Hippocampal formation (tissue), 2 donors: ENCODE measurements at regions not wholly inside any gene's neighbourhood (a gene's known extent, or its start where the extent isn't known, plus 50 kb on each side); places are given as distances from the start of the nearest gene placed in this dataset.

Source experiments
- DNase-seq, 2 donors: peaks; one replicate each; lab custom pipeline; 2025; lab: John Stamatoyannopoulos, UW

- no peak for DNase-seq
These were observed 399.3 kb upstream of the CDH9 start for GRCh38 chr5:27437594-27438200.

- DNase-seq, result no peak
These were observed 395.9 kb upstream of the CDH9 start for GRCh38 chr5:27434335-27434734.

- DNase-seq, result no peak
These were observed 375.7 kb upstream of the CDH9 start for GRCh38 chr5:27414099-27414498.

- no peak for DNase-seq
These were observed 374.0 kb upstream of the CDH9 start for GRCh38 chr5:27412384-27412783.

GRCh38 chr5:27406020-27406419 lies 367.6 kb upstream of the CDH9 start:
- no peak for DNase-seq

GRCh38 chr5:27403243-27403882 lies 365.0 kb upstream of the CDH9 start:
- no peak for DNase-seq

DNA sequence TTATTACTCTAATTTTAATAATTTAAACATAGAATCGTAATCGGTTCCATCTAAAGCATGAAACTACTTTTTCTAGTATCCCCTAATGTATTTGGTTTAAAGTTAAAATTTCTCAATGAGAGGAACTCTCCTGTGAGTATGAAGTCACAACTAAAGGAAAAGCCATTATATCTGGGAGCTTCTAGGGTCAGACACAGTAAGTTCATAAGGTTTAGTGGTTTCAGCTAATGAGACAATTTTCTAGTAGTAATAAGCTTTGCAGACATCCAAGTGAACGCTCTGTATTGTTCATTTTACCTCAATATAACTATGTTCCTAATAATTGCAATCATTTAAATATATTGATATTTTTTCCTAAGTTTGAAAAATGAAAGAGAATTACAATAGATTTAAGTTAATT lies 364.4 kb upstream of the CDH9 start:
- no peak for DNase-seq

DNA sequence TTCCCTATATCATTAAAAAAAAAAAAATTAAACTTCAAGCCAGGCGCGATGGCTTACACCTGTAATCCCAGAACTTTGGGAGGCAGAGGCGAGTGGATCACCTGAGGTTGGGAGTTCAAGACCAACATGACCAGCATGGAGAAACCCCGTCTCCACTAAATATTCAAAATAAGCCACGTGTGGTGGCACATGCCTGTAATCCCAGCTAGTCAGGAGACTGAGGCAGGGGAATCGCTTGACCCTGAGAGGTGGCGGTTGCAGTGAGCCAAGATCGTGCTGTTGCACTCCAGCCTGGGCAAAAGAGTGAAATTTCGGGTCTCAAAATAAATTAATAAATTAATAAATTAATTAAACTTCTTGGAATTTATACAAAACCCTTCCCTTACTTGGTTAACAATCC lies 358.6 kb upstream of the CDH9 start:
- DNase-seq, result no peak

DNA sequence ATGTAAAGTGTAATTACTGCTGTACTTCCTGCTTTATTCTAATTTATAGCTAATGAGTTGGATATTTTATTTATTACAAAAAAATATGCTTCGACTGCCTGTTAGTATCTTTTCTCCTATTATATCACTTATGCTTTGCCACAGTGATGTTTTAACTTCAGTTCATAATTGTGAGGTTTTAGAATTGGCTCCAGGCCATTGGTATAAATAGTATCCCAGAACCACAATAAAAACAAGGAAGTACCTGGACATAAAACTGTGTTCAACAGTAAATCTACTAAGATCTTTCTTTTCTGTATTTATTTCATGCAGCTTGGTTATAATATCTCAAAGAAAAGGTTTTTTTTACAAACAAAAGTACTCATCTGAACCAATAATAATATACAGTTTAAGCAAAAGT lies 354.3 kb upstream of the CDH9 start:
- DNase-seq, result no peak

- DNase-seq, result no peak
These were observed 351.3 kb upstream of the CDH9 start for GRCh38 chr5:27389696-27390095.

- DNase-seq, result no peak
These were observed 350.4 kb upstream of the CDH9 start for GRCh38 chr5:27388755-27389154.

- DNase-seq, result no peak
These were observed 349.2 kb upstream of the CDH9 start for GRCh38 chr5:27387535-27388073.

DNA sequence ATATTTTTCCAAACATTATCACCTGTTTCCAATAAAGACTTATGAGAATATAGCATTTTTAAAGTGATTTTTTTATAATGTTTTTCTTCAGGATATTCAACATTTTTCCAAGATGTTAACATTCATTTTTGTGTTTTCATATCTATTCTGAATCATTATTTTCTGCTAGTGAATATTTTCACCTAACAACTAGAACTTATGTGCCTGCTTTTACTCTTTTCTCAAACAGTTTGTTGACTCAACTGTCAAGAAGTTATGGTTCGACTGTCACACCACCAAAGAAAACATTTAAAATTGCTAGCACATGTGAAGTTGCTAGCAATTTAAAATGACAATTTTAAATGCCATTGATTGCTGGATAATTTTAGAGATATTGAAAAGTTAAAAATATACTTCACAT lies 343.3 kb upstream of the CDH9 start:
- no peak for DNase-seq

DNA sequence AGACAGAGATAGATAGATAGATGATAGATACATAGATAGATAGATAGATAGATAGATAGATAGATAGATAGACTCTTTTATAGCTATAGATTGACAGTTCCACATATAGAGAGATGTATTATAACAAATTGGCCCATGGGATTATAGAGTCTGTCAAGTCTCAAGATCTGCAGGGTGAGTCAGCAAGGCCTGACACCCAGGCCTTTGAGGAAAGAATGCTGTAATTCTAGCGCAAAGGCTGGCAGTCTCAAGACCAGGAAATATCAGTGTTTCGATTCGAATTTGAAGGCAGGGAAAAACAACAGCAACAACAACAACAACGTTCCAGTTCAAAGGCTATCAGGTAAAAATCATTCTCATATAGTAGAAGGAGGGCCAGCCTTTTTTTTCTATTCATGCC lies 339.2 kb upstream of the CDH9 start:
- no peak for DNase-seq

- DNase-seq, result no peak
These were observed 315.6 kb upstream of the CDH9 start for GRCh38 chr5:27353970-27354369.

DNA sequence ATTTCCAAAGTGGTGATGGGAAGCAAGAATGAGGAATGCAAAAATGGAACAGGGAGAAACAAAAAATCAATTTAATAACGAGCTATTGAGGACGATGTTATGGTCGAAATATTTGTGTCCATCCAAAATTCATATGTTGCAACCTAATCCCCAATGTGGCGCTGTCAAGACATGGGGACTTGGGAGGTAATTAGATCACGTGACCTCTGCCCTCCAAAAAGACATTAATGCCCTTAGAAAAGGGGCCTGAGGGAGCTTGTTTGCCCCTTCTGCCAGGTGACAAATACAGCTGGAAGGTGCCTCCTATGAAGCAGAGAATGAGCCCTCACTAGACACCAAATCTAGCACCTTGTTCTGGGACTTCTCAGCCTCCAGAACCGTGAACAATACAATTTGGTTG lies 315.2 kb upstream of the CDH9 start:
- DNase-seq, result no peak

- DNase-seq, result no peak
These were observed 303.0 kb upstream of the CDH9 start for GRCh38 chr5:27341342-27341741.

DNA sequence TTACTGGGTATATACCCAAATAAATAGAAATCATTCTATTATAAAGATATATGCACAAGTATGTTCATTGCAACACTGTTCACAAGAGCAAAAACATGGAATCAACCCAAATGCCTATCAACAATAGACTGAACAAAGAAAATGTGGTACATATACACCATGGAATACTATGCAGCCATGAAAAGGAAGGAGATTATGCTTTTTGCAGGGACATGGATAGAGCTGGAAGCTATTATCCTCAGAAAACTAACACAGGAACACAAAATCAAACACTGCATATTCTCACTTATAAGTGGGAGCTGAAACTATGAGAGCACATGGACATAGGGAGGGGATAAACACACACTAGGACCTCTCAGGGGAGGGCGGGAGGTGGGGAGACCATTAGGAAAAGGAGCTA lies 298.4 kb upstream of the CDH9 start:
- DNase-seq, result no peak

- DNase-seq, result no peak
These were observed 290.1 kb upstream of the CDH9 start for GRCh38 chr5:27328480-27328879.

- no peak for DNase-seq
These were observed 287.1 kb upstream of the CDH9 start for GRCh38 chr5:27325513-27325912.

DNA sequence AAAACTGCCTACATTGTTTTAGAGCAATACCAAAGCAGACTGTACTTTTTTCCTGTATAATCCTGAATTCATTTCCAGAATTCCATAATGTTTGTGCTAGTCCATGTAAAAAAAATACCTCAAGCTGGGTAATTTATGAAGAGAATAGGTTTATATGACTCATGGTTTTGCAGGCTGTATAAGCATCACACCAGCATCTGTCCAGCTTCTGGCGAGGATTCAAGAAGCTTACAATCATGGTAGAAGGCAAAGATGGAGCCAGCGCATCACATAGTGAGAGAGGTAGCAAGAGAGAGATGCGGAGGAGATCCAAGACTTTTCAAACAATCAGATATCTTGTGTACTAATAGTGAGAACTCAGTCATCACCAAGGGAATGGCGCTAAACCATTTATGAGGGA lies 280.3 kb upstream of the CDH9 start:
- DNase-seq, result no peak

GRCh38 chr5:27316271-27316650 lies 277.9 kb upstream of the CDH9 start:
- no peak for DNase-seq

DNA sequence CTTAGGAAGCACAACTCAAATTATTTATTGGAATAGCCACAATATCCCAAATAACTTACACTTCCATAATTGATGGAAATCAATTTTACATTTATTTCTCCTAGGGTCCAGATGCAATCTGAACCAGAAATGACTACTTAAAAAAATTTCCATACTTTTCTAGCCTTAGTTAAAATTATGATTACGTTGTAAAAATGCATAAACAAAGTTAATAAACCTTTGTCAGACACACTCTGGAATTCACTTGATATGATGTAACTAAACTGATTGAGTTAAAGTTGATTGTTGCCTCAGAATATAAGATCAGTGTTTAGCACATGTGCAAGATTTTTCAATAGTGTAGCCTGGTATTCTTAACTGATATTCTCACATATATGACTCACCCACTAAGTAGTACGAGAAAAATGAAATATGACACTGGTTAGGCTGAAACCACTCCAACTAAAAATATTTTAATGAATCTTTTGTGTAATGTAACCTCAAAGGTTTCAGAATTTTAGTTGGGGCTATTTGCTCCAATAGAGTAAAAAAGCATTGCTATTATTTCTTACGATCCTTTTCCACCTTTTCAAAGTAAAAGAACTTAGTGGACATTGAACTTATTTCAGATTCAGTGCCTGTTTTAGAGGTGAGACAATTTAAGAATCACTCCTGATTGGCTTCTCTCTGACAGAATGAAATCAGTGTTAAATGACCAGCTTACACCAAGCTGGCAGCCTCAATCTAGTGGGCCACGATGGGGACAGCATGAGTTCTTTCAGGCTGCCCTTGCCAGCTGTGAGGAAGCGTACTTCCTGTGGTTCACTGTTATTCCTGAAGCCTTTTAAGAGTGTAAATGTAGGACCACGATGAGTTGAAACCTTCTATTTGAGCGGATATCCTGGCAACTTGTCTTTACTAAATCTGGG lies 277.2 kb upstream of the CDH9 start:
- DNase-seq, result no peak
